IPS-15b (cell line): ENCODE measurements at regions not wholly inside any gene's neighbourhood (a gene's known extent, or its start where the extent isn't known, plus 50 kb on each side); places are given as distances from the start of the nearest gene placed in this dataset.

Experiments
- H3K27me3 ChIP-seq: one replicate; pipeline ENCODE4 v1.6.1; 2013; ENCODE audit warnings: low read length; ENCODE audit not compliant: control insufficient read depth, insufficient read depth
- H3K36me3 ChIP-seq: one replicate; pipeline ENCODE4 v1.6.1; 2013; ENCODE audit warnings: low read length; ENCODE audit not compliant: control insufficient read depth, insufficient read depth
- H3K4me1 ChIP-seq: one replicate; pipeline ENCODE4 v1.6.1; 2013; ENCODE audit warnings: mild to moderate bottlenecking, low read length; ENCODE audit not compliant: control insufficient read depth, insufficient read depth
- H3K4me3 ChIP-seq: one replicate; pipeline ENCODE4 v1.5.1; 2013; ENCODE audit warnings: low read depth, low read length
- H3K9ac ChIP-seq: one replicate; pipeline ENCODE4 v1.6.1; 2013; ENCODE audit warnings: low read depth, mild to moderate bottlenecking, low read length
- H3K9me3 ChIP-seq: one replicate; pipeline ENCODE4 v1.6.1; 2013; ENCODE audit warnings: mild to moderate bottlenecking, low read length; ENCODE audit not compliant: control insufficient read depth, insufficient read depth

GRCh38 chr13:105957769-105958438 lies 577.6 kb downstream of the EFNB2 start:
- no peaks in the 10 kb centered on the region for H3K36me3 ChIP-seq
- no peaks in the 10 kb centered on the region for H3K9me3 ChIP-seq
- no peak overlapping the region for H3K9ac ChIP-seq
- no peaks in the 10 kb centered on the region for H3K4me1 ChIP-seq
- no peak overlapping the region for H3K4me3 ChIP-seq
- H3K27me3 ChIP-seq: no peaks in the 10 kb centered on the region

DNA sequence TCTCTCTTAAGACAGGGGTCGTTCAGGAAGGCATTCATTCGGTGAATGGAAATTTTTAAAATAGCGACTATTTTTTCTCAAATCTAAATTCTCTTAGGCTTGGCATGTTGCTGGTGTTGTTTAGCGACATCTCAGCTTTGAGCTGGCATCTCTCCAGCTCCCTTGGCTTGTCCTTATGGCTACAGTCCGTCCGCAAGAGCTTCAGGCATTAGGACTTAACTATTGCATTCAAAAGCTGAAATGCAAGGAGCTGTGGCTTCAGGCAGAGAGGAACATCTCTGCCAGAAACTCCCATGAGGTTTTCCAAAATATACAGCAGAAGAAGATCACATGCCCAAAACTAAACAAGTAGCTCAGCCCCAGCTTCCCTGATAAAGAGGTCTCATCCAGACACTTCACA lies 578.5 kb downstream of the EFNB2 start:
- no peaks in the 10 kb centered on the region for H3K4me1 ChIP-seq
- no peaks in the 10 kb centered on the region for H3K36me3 ChIP-seq
- no peak overlapping the region for H3K9ac ChIP-seq
- no peak overlapping the region for H3K4me3 ChIP-seq
- no peaks in the 10 kb centered on the region for H3K27me3 ChIP-seq
- no peaks in the 10 kb centered on the region for H3K9me3 ChIP-seq

GRCh38 chr13:105952973-105953290 lies 582.5 kb downstream of the EFNB2 start:
- Histone ChIP-seq H3K9ac (no peak overlapping the region), H3K4me3 (no peak overlapping the region), H3K36me3 (no peaks in the 10 kb centered on the region), H3K9me3 (no peaks in the 10 kb centered on the region), H3K4me1 (no peaks in the 10 kb centered on the region), H3K27me3 (no peaks in the 10 kb centered on the region)

DNA sequence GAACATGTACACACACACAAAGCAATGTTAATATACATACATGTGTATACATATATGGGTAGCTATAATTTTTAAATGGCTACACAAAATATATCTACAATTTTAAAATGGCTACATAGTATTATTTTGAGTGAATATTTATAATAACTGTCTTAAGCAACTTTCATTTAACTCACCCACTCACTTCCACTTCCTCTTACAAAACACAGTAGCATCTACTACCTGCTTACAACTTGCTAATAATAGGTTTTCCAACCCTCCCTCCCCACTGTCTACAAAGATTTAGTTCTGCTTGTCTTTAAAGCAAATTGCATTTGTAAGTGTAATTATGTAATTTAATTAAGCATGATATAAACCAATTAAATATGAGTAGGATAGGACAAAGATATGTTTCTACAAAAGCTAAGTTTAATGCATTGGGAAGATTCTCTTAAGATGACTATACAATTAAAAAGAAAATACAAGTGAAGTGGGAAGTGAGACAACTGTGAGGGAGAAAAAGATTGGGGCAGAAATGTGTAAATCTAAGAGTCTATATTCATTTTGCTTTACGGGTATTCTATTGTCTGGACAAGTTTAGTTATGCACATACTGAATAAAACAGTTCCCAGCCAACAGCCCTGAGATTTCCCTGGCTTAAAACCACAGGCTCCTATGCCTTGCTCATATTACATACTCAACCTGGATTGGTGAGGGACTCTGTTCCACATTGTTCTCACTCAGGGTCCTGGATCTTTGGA lies 583.1 kb downstream of the EFNB2 start:
- Histone ChIP-seq H3K4me3 (no peak overlapping the region), H3K9me3 (no peaks in the 10 kb centered on the region), H3K27me3 (no peaks in the 10 kb centered on the region), H3K36me3 (no peaks in the 10 kb centered on the region), H3K4me1 (no peaks in the 10 kb centered on the region), H3K9ac (no peak overlapping the region)

GRCh38 chr13:105948143-105948542 lies 587.3 kb downstream of the EFNB2 start:
- Histone ChIP-seq H3K4me3 (no peak overlapping the region), H3K27me3 (no peaks in the 10 kb centered on the region)

DNA sequence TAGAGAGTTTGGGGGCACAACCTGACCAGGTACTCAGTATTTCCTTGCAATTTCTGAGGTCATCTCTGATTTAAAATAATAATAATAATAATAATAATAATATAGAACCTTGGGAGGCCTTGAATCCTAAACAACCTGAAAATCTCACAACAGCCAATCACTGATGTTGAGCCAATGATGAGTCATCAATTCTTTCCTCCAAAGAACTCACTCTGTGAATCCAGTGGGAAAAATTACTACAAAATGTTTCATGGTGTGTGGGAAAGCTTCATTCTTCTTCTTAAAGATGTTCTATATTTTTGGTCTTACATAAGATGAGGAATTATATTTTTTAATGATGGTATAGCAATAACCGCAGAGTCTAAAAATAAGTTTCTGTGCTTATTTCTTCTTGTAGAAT lies 594.6 kb downstream of the EFNB2 start:
- H3K4me1 ChIP-seq: no peaks in the 10 kb centered on the region
- no peak overlapping the region for H3K9ac ChIP-seq
- H3K27me3 ChIP-seq: no peaks in the 10 kb centered on the region

More at GRCh38 chr13:105948143-105948542, 587.3 kb downstream of the EFNB2 start:
- H3K9ac ChIP-seq: no peak overlapping the region
- H3K4me1 ChIP-seq: no peaks in the 10 kb centered on the region
- H3K36me3 ChIP-seq: no peaks in the 10 kb centered on the region
- H3K9me3 ChIP-seq: no peaks in the 10 kb centered on the region

GRCh38 chr13:105937451-105937850 lies 598.0 kb downstream of the EFNB2 start:
- Histone ChIP-seq H3K36me3 (no peaks in the 10 kb centered on the region), H3K27me3 (no peaks in the 10 kb centered on the region), H3K4me3 (no peak overlapping the region), H3K9ac (no peak overlapping the region), H3K9me3 (no peaks in the 10 kb centered on the region), H3K4me1 (no peaks in the 10 kb centered on the region)

More for the DNA sequence above, 594.6 kb downstream of the EFNB2 start:
- Histone ChIP-seq H3K36me3 (no peaks in the 10 kb centered on the region), H3K4me3 (no peak overlapping the region), H3K9me3 (no peaks in the 10 kb centered on the region)

DNA sequence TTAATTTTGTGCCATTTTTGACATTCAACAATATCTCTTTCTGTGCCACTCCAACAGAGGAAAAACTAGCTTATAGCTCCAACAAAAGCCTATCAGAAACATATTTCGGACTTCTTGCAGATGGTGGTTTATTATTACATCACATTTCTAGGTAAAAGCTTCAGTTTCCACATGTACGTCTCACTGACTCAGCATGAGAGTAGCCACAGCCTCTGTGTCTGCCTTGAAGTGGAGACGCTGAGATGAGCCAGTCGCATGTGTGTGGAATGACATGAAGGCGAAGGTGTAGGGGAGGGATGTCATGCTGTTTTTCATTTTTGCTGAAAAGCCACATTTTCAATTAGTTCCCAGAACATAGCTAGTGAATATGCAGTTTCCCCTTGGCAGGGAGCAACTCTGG lies 598.6 kb downstream of the EFNB2 start:
- Histone ChIP-seq H3K9me3 (no peaks in the 10 kb centered on the region), H3K36me3 (no peaks in the 10 kb centered on the region), H3K9ac (no peak overlapping the region), H3K4me1 (no peaks in the 10 kb centered on the region), H3K4me3 (no peak overlapping the region), H3K27me3 (no peaks in the 10 kb centered on the region)

DNA sequence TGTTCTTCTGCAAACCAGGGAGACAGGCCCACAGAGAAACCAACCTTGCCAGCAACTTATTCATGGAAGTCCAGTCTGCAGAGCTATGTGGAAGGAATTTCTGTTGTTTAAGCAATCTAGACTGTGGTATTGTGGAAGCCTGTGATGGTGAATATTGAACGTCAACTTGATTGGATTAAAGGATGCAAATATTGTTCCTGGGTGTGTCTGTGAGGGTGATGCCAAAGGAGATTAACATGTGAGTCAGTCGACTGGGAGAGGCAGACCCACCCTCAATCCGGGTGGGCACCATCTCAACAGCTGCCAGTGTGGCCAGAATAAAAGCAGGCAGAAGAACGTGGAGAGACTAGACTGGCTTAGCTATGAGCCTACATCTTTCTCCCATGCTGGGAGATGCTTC lies 606.0 kb downstream of the EFNB2 start:
- H3K4me1 ChIP-seq: no peaks in the 10 kb centered on the region
- no peaks in the 10 kb centered on the region for H3K27me3 ChIP-seq
- no peak overlapping the region for H3K4me3 ChIP-seq
- no peaks in the 10 kb centered on the region for H3K9me3 ChIP-seq
- no peaks in the 10 kb centered on the region for H3K36me3 ChIP-seq
- no peak overlapping the region for H3K9ac ChIP-seq

GRCh38 chr13:105928901-105929300 lies 606.6 kb downstream of the EFNB2 start:
- Histone ChIP-seq H3K4me3 (no peak overlapping the region), H3K9ac (no peak overlapping the region), H3K4me1 (no peaks in the 10 kb centered on the region), H3K27me3 (no peaks in the 10 kb centered on the region), H3K9me3 (no peaks in the 10 kb centered on the region), H3K36me3 (no peaks in the 10 kb centered on the region)

- no peaks in the 10 kb centered on the region for H3K27me3 ChIP-seq
- H3K4me3 ChIP-seq: no peak overlapping the region
- H3K36me3 ChIP-seq: no peaks in the 10 kb centered on the region
- no peaks in the 10 kb centered on the region for H3K4me1 ChIP-seq
- no peaks in the 10 kb centered on the region for H3K9me3 ChIP-seq
- no peak overlapping the region for H3K9ac ChIP-seq
Measured at GRCh38 chr13:105928048-105928447, 607.4 kb downstream of the EFNB2 start.

DNA sequence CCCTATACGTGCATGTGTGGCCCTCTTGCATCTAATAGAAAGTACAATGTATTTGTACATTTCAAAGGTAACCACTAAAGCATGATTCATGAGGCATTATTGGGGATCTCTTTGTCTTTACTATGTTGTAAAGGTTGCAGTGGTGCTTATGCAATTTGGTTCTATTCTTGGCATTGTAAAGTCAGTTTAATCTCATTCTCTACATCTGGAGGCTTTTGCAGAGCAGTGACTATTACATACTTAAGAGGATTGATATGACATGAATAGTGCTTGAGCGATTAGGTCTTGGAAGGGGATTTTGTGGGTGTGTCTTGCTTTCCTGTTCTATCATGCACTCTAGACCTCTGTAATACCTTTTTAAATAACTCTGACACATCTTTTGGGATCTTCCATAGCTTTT lies 610.0 kb downstream of the EFNB2 start:
- no peaks in the 10 kb centered on the region for H3K27me3 ChIP-seq
- peaks cover 2% of the 10 kb centered on the region for H3K4me1 ChIP-seq
- no peak overlapping the region for H3K4me3 ChIP-seq
- no peaks in the 10 kb centered on the region for H3K9me3 ChIP-seq
- no peak overlapping the region for H3K9ac ChIP-seq
- H3K36me3 ChIP-seq: no peaks in the 10 kb centered on the region
